SU-DHL-6 (cell line): ENCODE measurements at regions not wholly inside any gene's neighbourhood (a gene's known extent, or its start where the extent isn't known, plus 50 kb on each side); places are given as distances from the start of the nearest gene placed in this dataset.

Source experiments
- CTCF ChIP-seq: fragments of 200-600 bp; sonication (generic); IDR thresholded peaks from one replicate; pipeline ENCODE4 v1.5.1; 2017; ENCODE audit warnings: antibody characterized with exemption, mild to moderate bottlenecking, low read length, moderate library complexity; ENCODE audit not compliant: insufficient read depth, poor library complexity, severe bottlenecking
- EZH2phosphoT487 ChIP-seq: fragments of 200-600 bp; sonication (generic), shearing (Covaris generic); conservative IDR thresholded peaks from 2 replicates; pipeline ENCODE4 v1.6.1; 2018; ENCODE audit warnings: mild to moderate bottlenecking, antibody characterized with exemption, low read length, moderate library complexity, mixed read lengths

- TF ChIP-seq CTCF = no peak
- no peak for TF ChIP-seq EZH2phosphoT487
These were observed 69.7 kb upstream of the PPP1R3C start for GRCh38 chr10:91702620-91703019.
